HG03432 (cell line): ENCODE measurements at regions not wholly inside any gene's neighbourhood (a gene's known extent, or its start where the extent isn't known, plus 50 kb on each side); places are given as distances from the start of the nearest gene placed in this dataset.

ENCODE experiments used
- ATAC-seq: cut with Tn5 transposase; IDR thresholded peaks from one replicate; pipeline ENCODE4 v1.9.1; 2021; ENCODE audit warnings: mild to moderate bottlenecking, moderate library complexity; ENCODE audit not compliant: unreplicated experiment

DNA sequence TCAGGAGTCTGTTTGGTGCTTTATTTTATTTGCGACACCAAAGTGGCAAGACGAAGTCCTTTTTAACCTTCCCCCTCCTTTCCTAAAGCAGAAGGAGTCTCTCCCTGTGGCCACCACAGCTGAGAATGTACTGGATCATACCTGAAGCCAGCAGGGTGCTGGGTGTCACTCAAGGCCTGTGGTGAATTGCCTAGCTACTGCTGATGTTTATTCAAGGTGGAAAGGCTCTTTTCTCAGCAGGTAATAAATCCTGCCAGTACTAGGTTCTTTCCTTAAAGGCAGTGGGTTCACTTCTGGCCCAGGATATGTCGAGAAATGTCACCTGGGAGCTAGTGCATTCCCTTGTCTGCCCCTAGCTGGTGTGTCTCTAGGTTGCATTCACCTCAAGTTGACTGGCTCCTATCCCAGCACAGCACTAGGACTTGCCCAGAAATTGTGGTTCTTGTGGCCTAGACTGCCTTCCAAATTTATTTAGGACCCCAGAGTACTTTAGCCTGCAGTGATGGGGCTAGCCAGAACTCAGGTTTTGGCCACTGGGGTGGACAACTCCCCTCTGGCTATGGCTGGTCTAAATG, 60.8 kb upstream of the FAM3C start:
- ATAC-seq = no peak

DNA sequence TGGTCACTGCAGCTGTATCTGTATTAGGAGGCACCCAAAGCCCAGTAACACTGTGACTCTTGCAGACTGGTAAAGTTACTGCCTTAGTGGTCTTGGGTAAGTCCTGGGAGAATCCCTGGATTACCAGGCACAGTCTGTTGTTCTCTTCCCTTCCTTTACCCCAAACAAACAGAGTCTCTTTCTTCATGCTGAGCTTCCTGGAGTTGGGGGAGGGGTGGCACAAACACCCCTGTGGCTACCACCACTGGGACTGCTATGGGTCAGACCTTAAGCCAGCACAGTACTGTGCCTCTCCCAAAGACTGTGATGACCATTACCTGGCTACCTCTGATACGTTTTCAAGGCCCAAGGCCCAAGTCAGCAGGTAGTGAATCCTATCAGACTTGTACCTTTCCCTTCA, 59.9 kb upstream of the FAM3C start:
- ATAC-seq = no peak

DNA sequence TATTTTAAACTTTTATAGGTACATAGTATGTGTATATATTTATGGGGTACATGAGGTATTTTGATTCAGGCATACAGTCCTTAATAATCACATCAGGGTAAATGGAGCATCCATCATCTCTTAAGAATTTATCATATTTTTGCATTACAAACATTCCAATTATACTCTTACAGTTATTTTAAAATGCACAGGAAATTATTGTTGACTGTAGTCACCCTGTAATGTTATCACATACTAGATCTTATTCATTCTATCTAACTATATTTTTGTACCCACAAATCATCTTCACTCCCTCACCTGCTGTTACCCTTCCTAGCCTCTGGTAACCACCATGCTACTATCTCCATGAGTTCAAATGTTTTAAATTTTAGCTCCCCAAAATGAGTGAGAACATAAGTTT, 56.3 kb upstream of the FAM3C start:
- no peak for ATAC-seq

DNA sequence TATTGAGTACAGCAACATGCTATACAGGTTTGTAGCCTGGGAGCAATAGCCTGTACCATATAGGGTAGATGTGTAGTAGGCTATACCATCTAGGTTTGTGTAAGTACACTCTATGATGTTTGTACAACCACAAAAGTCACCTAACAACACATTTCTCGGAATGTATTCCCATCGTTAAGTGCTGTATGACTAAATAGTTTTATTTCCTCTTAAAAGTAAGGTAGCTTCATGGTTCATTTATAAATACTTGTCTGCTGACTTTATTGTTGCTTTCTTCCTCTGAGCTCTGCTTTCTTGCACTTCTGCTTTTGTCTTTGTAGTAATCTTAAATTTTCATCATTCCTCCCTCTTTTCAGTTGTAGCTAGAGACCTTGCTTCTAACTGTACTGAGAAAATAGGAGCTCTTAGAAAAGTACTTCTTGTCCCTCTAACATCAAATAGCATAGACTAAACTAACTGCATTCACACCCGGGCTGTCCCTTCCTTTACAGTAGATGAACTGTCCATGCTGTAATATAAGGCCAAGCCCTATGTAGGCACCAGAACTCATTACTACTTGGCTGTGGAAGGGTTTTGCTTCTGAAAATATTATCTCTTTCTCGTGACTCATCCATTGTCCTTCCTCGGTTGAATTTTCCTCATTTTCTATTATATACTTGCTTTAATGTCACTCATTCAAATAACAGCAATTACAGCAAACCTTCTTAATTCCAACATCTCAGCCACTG, 55.4 kb upstream of the FAM3C start:
- ATAC-seq = no peak

DNA sequence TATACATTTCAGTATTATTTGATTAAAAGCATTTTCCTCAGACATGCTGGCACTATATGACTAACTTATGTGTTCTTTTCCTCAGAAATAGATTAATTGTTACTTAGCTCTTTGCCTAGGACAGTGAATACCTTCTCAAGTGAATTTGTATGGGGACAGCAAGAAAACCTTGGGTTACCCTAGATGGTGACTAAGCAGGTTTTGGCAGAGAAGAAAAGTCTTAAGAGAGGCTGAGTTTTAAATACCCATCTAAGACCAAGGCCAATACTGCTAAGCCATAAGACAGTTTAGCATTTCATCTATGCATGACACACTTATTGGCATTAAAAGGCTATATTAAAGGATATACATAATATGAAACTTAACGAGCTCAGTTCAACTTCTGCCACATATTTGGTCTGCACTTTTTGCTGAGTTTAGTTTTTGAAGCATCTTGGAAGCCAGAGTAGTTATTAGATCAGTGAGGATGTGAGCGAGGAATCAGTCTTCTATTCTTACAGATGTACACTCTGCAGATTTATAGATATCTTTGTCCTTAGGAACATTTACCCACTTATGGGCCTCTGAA, 54.6 kb upstream of the FAM3C start:
- ATAC-seq = no peak

DNA sequence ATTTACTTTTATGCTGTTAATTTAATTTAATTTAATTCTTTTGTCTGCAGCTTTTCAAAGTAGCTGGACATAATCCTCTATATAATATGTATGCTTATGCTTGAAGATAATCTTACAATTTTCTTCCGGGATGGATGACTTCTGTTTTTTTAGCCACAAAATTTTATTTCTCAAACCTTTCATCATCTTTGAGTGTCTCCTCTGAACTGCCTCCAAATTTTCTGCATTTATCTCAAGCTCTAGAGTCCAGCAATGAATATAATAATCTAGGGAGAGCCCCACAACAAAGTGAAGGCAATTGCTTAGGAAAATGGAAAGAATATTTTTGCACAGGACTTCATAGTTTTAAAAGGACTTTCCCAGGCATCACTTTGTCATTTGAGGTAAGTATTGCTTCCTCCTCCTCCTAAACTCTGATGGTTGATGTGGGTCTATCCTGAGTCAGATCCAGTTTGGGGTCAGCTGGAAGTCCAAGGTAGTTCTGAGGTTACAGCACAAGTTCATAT, 53.7 kb upstream of the FAM3C start:
- no peak for ATAC-seq

DNA sequence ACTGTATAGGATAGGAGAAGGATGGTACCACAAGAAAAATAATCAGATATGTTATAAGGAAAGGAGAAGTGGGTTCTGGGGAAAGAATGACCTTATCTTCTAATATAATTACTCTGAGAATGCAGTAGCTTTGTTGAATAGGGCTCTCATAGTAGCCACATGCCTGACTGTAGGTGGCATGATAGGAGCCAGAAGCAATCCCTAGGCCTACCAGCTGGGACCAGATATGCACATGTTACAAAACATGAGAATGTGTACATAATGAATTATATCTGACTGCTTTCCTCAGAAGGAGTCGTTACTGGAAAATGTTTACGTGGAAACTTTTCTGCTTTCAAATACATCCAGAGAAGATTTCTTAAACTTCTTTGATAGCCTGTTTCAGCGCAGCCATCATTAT, 53.2 kb upstream of the FAM3C start:
- no peak for ATAC-seq

DNA sequence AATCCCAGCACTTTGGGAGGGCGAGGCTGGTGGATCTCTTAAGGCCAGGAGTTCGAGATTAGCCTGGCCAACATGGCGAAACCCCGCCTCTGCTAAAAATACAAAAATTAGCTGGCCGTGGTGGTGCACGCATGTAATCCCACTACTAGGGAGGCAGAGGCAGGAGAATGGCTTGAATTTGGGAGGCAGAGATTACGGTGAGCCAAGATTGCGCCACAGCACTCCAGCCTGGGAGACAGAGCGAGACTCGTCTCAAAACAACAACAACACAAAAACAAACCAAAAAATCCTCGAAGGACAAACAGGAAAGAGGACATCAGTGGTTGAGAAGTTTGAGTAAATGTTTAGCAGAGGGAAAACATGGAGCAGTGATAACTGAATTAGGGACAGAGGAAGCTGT, 52.3 kb upstream of the FAM3C start:
- ATAC-seq = no peak

DNA sequence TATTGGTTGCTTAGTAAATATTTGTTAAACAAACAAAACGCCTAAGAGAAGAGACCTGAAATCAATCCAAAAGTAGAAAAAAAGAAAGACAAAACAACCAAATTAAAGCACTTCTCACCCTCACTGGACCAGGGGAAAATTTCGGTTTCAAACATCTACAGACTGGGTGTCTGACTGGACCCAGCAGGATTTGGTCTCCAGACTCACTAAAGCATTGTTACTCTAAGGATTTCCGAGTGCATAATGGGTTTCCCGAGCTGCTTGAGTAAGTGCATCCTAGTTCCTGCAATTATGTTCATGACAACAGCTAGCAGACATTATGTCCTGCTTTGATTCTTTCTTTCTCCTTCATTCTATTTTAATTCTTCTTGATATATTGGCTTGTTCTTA, 51.8 kb upstream of the FAM3C start:
- ATAC-seq = no peak

DNA sequence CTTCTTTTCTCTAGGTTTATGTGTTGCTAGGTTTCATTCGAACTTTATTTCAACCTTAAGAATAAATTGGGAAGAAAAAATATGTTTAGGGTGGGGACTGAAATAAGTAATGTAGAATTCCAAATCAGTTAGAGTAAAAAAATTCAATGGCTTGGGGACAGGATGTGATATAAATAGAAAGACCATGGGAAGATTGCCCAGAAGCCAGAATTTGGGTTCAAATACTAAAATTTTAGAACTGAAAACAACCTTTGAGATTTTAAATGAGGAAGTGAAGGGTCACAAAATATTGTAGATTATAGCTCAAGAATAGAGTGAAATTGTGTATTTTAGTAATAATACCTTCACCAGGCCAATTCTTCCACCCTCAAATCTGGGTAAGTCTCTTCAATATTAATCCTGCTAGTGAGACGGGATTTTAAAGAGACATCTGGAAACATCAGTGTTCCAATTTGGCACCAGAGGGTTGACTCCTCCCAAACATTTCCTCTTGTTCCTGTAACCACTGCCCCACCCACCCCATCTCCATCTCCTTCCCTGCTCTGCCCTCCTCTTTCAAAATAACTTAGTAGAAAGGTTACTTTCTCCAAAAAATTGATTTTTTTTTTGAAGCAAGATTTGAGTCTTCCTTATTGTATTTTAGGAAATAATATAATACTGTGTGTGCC, 51.3 kb upstream of the FAM3C start:
- ATAC-seq = no peak

DNA sequence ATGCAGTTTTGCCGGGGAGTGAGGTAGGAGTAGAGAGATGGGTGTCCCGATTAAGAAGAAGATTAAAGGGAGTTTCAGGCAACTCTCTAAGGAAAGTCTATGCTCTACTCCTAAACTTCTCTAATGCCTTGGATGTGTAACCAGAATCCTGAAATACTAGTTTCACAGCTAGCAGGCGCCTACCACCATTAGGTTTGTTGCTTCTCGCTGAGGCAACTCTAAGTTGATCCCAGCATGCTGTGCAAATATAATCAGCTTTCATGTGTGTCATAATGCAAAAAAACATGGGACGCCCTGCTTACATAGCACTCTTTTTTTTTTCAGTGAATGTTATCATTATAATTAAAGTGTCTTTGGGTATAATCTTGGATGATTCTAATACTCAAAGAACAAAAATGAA, 50.4 kb upstream of the FAM3C start:
- no peak for ATAC-seq
